GM12878 (cell line): ENCODE measurements at regions not wholly inside any gene's neighbourhood (a gene's known extent, or its start where the extent isn't known, plus 50 kb on each side); places are given as distances from the start of the nearest gene placed in this dataset.

Experiments used
- ATAC-seq: fragments of 200-7000 bp; cut with Tn5 transposase; 3 replicates; pipeline ENCODE4 v1.9.1; 2020; ENCODE audit warnings: mild to moderate bottlenecking, moderate library complexity
- BruUV-seq: library from RNA; stranded (reverse); fragments of 400-500 nt; replicated peaks from 2 replicates; lab custom pipeline; 2021; lab: Mats Ljungman, UMichigan
- CTCF ChIA-PET: fragments of 300-600 bp; sonication (Branson Sonifier 250); formaldehyde crosslinking; extraction: SDS; loops from one replicate; lab custom pipeline; 2021; ENCODE audit warnings: inconsistent platforms; lab: Yijun Ruan, JAX
- POLR2A ChIA-PET: fragments of 350-600 bp; formaldehyde crosslinking; extraction: SDS; loops from one replicate; lab custom pipeline; 2021; ENCODE audit warnings: inconsistent platforms; lab: Charles Lee
- RAD21 ChIA-PET: fragments of 300-600 bp; sonication (Branson Sonifier 250); formaldehyde crosslinking; loops from one replicate; lab custom pipeline; 2023; ENCODE audit warnings: antibody characterized with exemption; ENCODE audit not compliant: unreplicated experiment; lab: Charles Lee
- SMC1A ChIA-PET: fragments of 300-600 bp; sonication (Branson Sonifier 250); formaldehyde crosslinking; loops from one replicate; lab custom pipeline; 2023; ENCODE audit not compliant: unreplicated experiment, uncharacterized antibody; lab: Charles Lee
- DNase-seq: peaks from one replicate; pipeline ENCODE4 v3.0.0-alpha.2; 2011; ENCODE audit warnings: low read depth, low spot score
- FAIRE-seq: peaks from 3 replicates; lab custom pipeline; 2011; peaks lifted over from hg19 to GRCh38; lab: Jason Lieb, UNC
- H2AFZ ChIP-seq: 2 replicates; pipeline ENCODE4 v1.6.0; 2011; ENCODE audit warnings: low read depth, low read length, control low read depth; ENCODE audit not compliant: control insufficient read depth
- H3K27ac ChIP-seq: 2 replicates; pipeline ENCODE4 v1.5.1; 2011; ENCODE audit warnings: control low read depth; ENCODE audit not compliant: control insufficient read depth, insufficient read depth
- H3K27me3 ChIP-seq, 2 experiments: replicated peaks in 1 of 2; 2 replicates each; pipeline versions ENCODE4 v1.6.0 to v1.6.1; 2011; ENCODE audit warnings: low read length in 1 of 2; ENCODE audit not compliant: control insufficient read depth in 2 of 2, insufficient read depth in 2 of 2
- H3K36me3 ChIP-seq, 2 experiments: 2 replicates each; pipeline ENCODE4 v1.5.1; 2011; ENCODE audit warnings: low read length in 1 of 2; ENCODE audit not compliant: control insufficient read depth in 2 of 2, insufficient read depth in 2 of 2
- H3K4me1 ChIP-seq: 2 replicates; pipeline ENCODE4 v1.6.1; 2011; ENCODE audit warnings: mild to moderate bottlenecking, low read length, moderate library complexity, mixed read lengths; ENCODE audit not compliant: control insufficient read depth, insufficient read depth
- H3K4me2 ChIP-seq: 2 replicates; pipeline ENCODE4 v1.6.0; 2011; ENCODE audit warnings: control low read depth; ENCODE audit not compliant: control insufficient read depth, insufficient read depth
- H3K4me3 ChIP-seq: fragments of 200-600 bp; sonication (generic); 2 replicates; pipeline ENCODE4 v1.5.1; 2016
- H3K79me2 ChIP-seq: 2 replicates; pipeline ENCODE4 v1.6.0; 2011; ENCODE audit warnings: low read length; ENCODE audit not compliant: control insufficient read depth, insufficient read depth
- H3K9ac ChIP-seq: 2 replicates; pipeline ENCODE4 v1.8.0; 2011; ENCODE audit warnings: low read length, control low read depth, mixed read lengths; ENCODE audit not compliant: control insufficient read depth, insufficient read depth
- H3K9me3 ChIP-seq: replicated peaks from 3 replicates; pipeline ENCODE4 v1.5.1; 2011; ENCODE audit warnings: mild to moderate bottlenecking, low read length; ENCODE audit not compliant: control insufficient read depth, insufficient read depth
- H4K20me1 ChIP-seq: 2 replicates; pipeline ENCODE4 v1.6.0; 2011; ENCODE audit not compliant: control insufficient read depth, insufficient read depth
- CBX3 ChIP-seq: fragments of 200-600 bp; sonication (generic); IDR thresholded peaks from 2 replicates; pipeline ENCODE4 v1.6.1; 2016; ENCODE audit warnings: low read depth, borderline replicate concordance
- CREM ChIP-seq: IDR thresholded peaks from 2 replicates; pipeline ENCODE4 v1.6.1; 2014; ENCODE audit warnings: antibody characterized with exemption, low read depth
- ESRRA ChIP-seq: IDR thresholded peaks from 2 replicates; pipeline ENCODE4 v1.6.1; 2012; ENCODE audit warnings: mild to moderate bottlenecking, low read length, improper control_type of control experiment
- GABPA ChIP-seq: IDR thresholded peaks from 2 replicates; pipeline ENCODE4 v1.6.1; 2014; ENCODE audit warnings: antibody characterized with exemption, low read depth, mild to moderate bottlenecking, inconsistent platforms
- JUND ChIP-seq: IDR thresholded peaks from 2 replicates; pipeline ENCODE4 v1.6.1; 2012; ENCODE audit warnings: low read depth, mild to moderate bottlenecking, low read length, improper control_type of control experiment, moderate library complexity
- MEF2B ChIP-seq: fragments of 450-650 bp; IDR thresholded peaks from 2 replicates; pipeline ENCODE4 v1.6.1; 2018; ENCODE audit warnings: mild to moderate bottlenecking, moderate library complexity; ENCODE audit not compliant: partially characterized antibody, poor library complexity, severe bottlenecking
- MYC ChIP-seq: IDR thresholded peaks from 2 replicates; pipeline ENCODE4 v1.6.1; 2011; ENCODE audit warnings: mild to moderate bottlenecking, low read length, moderate library complexity, inconsistent platforms; ENCODE audit not compliant: insufficient read depth, insufficient replicate concordance, insufficient read length, severe bottlenecking
- SMAD5 ChIP-seq: IDR thresholded peaks from 2 replicates; pipeline ENCODE4 v1.6.1; 2016; ENCODE audit warnings: antibody characterized with exemption, low read depth
- SREBF1 ChIP-seq: IDR thresholded peaks from 2 replicates; pipeline ENCODE4 v1.6.1; 2012; ENCODE audit warnings: mild to moderate bottlenecking, low read length
- SRF ChIP-seq, 2 experiments: IDR thresholded peaks; 2 replicates each; pipeline ENCODE4 v1.6.1; 2011; ENCODE audit warnings: low read depth in 2 of 2, low read length in 2 of 2, mild to moderate bottlenecking in 1 of 2, moderate library complexity in 1 of 2
- STAT1 ChIP-seq: fragments of 450-650 bp; conservative IDR thresholded peaks from 2 replicates; pipeline ENCODE4 v1.6.1; 2014; ENCODE audit warnings: antibody characterized with exemption, mild to moderate bottlenecking
- WRNIP1 ChIP-seq: IDR thresholded peaks from 2 replicates; pipeline ENCODE4 v1.6.1; 2011; ENCODE audit warnings: low read depth, low read length, improper control_type of control experiment, borderline replicate concordance
- ZNF274 ChIP-seq: IDR thresholded peaks from one replicate; pipeline ENCODE4 v1.8.0; 2011; ENCODE audit not compliant: insufficient read length, insufficient read depth
- WGBS: methylation state at CpG from one replicate; pipeline ENCODE4 v1.1.6; 2016; ENCODE audit warnings: low lambda C conversion rate; ENCODE audit not compliant: insufficient replicate concordance, insufficient coverage; ENCODE audit errors: missing lambda C conversion rate; 5-methylcytosine and 5-hydroxymethylcytosine counted together
- in situ Hi-C: fragments of 300-500 bp; cut with MboI; formaldehyde crosslinking; loops from 9 replicates; pipeline ENCODE4 v1.14.3; 2018; ENCODE audit warnings: mixed read lengths
- intact Hi-C: fragments of 100-400 bp; cut with micrococcal nuclease; formaldehyde crosslinking; loops from one replicate; pipeline ENCODE4 v1.14.2; 2022; ENCODE audit not compliant: unreplicated experiment

DNA sequence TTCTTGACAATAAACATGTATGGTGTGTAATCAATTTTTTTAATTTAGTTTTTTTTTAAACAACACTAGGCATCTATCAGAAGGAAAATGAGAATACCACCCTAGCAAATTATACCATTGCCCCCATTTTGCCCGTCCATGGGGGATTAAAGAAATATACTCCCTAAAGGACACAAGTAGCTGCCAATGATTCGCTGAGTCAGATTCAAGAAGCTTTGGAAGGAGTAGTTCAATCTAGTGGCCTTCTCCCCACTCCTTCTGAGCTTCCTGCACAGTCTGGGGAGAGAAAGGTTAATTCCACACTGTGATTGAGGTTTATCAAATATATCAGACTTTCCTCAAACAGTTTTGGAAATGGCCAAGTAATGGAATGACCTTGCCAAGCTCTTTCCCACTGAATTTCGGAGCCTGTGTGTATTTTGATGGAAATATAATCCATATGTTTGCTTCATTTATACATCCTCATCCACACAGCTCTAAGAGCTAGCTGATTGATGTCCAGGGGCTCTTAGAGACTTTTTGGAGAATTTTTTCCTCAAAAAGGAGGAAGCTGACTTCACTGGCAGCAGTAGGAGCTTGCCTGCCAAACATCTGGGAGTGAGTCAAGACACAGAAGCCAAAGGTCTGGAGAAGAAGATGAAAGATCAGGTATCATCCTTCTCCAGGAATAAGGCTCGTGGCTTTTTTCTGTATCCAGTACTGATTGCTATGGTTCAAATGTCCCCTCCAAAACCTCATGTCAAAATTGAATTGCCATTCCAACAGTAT, 478.5 kb upstream of the PROK2 start:
- Histone ChIP-seq H3K36me3 (no peaks in the 10 kb centered on the region), H3K27me3 (no peaks in the 10 kb centered on the region), H3K79me2 (no peaks in the 10 kb centered on the region), H3K4me2 (no peak overlapping the region), H3K27ac (no peak overlapping the region), H3K9me3 (no peaks in the 10 kb centered on the region; the same call in 1 of the 3 replicates), H4K20me1 (no peaks in the 10 kb centered on the region), H3K4me1 (peaks cover 32% of the 10 kb centered on the region), H2AFZ (no peak overlapping the region), H3K4me3 (no peak overlapping the region), H3K9ac (no peak overlapping the region)
- intact Hi-C loops, result loop anchor here (5.0 to 10.0 kb wide), 3 partner anchors 161 to 549 kb away; no protein-coding TSS in a partner anchor
- ChIA-PET SMC1A (interaction anchor here (0.7 to 2.4 kb wide), 7 partner anchors 23 to 557 kb away, joined by 3 to 10 read pairs (median 4); no protein-coding TSS in a partner anchor), RAD21 (no interaction called here), POLR2A (no interaction called here), CTCF (interaction anchor here (0.8 to 1.4 kb wide), 2 partner anchors 90 to 333 kb away, joined by 3 read pairs; no protein-coding TSS in a partner anchor)
- FAIRE-seq (no peak), DNase-seq (no peak), ATAC-seq (no peak)
- no TSS peak for BruUV-seq
- 71% methylated on average over 4 of the region's 4 CpGs for WGBS
- in situ Hi-C loops, result no loop called here
- TF ChIP-seq ZNF274 (no peak), JUND (no peak), MYC (no peak), WRNIP1 (no peak), MEF2B (no peak), SRF (IDR thresholded peaks at IDR 0.05; ENCODE audit: low read depth in 2 of 2, low read length in 2 of 2) (no peak), SMAD5 (no peak), STAT1 (no peak), CREM (no peak), ESRRA (no peak), GABPA (no peak), CBX3 (no peak), SREBF1 (no peak)
